ENCODE measurements at regions not wholly inside any gene's neighbourhood (a gene's known extent, or its start where the extent isn't known, plus 50 kb on each side); places are given as distances from the start of the nearest gene placed in this dataset.
"Not testable (repeated sequence)": the region's sequence is repeated elsewhere in the genome, so short reads cannot be mapped to it uniquely, and the experiment has no call there.

- no peak for DNase-seq (ENCODE audit: low read depth in 2 of 3, low spot score in 2 of 3)
Measured at GRCh38 chr3:124306665-124307064, 314.7 kb upstream of the ROPN1 start.

DNA sequence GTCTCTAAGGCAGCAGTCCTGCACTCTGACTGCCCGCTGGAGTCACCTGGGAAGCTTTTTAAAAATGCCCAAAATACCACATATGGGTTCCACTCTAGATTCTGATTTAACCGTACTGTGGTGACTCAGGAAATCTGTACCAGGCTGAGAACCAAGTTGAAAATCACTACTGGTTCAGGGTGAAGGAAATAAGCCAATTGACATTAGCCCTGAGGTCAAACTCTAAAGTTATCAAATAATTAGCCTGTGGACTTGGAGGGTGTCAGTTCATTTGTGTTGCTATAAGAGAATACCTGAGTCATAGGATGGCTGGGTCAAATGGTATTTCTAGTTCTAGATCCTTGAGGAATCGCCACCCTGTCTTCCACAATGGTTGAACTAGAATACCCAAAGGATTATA is 321.7 kb upstream of the ROPN1 start:
- DNase-seq (ENCODE audit: low read depth in 2 of 3, low spot score in 2 of 3) = no peak

DNA sequence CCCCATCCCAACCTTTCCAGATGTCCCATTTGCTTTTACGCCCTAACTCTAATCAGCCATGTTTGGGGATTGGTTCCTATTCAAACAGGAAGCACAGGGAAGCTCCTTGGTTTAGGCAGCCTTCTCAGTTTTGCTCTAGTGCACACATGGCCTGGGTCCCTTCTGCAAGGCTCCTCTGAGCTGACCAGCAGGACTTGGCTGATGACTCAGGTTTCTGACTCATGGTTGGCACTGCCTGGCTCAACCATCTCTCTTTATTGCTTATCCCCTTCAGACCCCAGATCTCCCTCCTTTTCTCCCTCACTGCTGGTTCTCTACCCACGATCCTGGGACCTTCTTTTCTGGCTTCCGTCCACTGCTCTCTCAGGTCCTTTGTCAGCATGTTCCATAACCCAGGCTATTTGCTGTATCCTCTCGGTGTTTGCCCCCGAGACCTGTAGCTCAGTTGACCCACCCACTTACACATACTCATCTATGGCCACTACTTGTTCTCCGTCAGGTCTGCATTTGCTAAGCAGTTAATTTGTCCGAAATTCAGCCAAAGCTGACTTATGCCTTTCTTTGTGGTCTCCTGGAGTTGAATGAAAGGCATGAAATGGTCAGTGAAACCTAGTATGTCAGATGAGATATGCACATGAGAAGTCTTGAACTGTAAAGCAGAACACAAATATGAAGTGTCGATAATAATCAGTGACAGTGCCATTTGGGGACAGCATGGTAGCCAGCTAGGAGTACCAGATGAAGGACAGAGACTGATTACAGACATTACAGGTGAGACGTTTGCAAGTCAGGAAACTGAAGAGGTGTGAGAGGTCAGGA is 323.5 kb upstream of the ROPN1 start:
- no peak for DNase-seq (ENCODE audit: low read depth in 2 of 3, low spot score in 2 of 3)

DNA sequence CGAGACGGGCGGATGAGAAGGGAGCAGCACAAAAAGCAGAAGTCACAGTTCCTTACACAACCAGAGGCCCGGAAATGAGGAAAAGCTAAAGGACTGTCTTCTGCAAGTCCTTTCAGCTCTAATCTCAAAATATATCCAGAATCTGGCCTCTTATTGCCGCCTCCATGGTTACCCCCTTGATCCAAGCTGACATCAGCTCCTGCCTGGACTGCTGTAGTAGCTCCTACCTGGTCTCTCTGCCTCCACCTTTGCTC is 324.0 kb upstream of the ROPN1 start:
- DNase-seq (ENCODE audit: low read depth in 2 of 3, low spot score in 2 of 3) = no peak

DNA sequence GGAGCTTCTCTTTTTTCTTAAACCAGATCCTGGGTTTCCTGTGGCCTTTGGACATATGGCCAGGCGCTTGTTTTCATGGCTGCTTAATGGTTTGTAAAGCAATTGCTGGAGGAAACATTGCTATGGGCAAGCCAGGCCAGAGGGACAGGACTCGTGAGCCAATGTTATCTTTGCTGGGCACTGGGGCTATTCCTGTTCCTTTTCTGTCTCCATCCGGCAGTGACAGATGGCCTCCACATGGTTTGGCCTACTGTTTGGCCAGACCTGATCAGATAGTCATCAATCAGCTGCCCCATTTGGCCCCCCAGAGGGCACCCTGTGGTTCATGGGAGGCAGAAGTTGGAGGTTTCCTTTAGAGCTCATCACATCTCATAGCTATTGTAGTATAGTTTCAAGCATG is 326.1 kb upstream of the ROPN1 start:
- no peak for DNase-seq (ENCODE audit: low read depth in 2 of 3, low spot score in 2 of 3)

GRCh38 chr3:124318656-124319055 is 326.7 kb upstream of the ROPN1 start:
- no peak for DNase-seq (ENCODE audit: low read depth in 2 of 3, low spot score in 2 of 3)

- DNase-seq (ENCODE audit: low read depth in 2 of 3, low spot score in 2 of 3) = no peak
Measured at GRCh38 chr3:124320976-124321375, 329.1 kb upstream of the ROPN1 start.

DNA sequence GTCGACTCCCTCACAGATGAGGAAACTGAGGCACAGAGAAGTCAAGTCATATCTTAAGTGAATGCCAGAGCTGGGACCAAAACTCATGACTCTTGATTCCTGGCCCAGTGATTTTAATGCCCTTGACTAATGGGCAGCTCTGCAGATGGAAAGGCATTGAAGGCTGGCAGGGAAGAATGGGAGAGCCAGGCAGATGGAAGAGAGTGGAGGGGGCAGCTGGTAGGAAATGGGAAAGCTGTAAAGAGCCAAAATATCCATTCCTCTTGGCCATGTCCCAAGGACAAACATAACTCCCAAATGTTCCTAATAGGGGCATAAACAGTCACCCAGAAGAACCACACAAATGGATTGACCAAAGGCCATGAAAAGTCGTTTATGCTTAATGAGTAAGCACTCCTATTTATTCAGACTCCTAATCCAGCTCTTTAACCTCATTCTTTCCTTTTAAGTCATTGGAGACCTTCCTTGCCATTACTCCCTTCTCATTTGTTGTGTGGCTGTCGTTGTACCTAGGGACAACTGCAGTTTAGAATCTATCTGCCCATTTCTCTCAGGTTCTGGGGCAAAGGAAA is 330.5 kb upstream of the ROPN1 start:
- DNase-seq (ENCODE audit: low read depth in 2 of 3, low spot score in 2 of 3) = no peak

- no peak for DNase-seq (ENCODE audit: low read depth in 2 of 3, low spot score in 2 of 3)
Measured at GRCh38 chr3:124322966-124323365, 331.0 kb upstream of the ROPN1 start.

GRCh38 chr3:124325248-124325647 is 333.3 kb upstream of the ROPN1 start:
- no peak for DNase-seq (ENCODE audit: low read depth in 2 of 3, low spot score in 2 of 3)

DNA sequence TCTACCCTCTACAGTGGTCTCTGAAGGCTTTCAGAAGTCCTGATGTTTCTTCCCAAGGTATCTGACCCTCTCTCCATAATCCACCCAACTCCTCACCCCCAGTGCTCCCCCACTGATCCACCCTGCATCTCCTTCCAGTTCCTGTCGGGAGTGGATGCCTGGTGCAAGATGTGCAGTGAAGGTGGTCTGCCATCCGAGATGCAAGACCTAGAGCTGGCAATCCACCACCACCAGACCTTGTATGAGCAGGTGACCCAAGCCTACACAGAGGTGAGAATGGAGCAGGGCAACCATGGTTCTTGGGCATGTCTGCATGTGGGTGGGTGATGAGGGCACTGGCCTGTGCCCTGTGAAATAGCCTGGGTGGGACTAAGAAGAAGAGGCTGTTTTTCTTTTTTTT is 337.8 kb upstream of the ROPN1 start:
- DNase-seq (ENCODE audit: low read depth in 2 of 3, low spot score in 2 of 3) = no peak

- DNase-seq (ENCODE audit: low read depth in 2 of 3, low spot score in 2 of 3) = no peak
Measured at GRCh38 chr3:124333931-124334640, 342.2 kb upstream of the ROPN1 start.

DNA sequence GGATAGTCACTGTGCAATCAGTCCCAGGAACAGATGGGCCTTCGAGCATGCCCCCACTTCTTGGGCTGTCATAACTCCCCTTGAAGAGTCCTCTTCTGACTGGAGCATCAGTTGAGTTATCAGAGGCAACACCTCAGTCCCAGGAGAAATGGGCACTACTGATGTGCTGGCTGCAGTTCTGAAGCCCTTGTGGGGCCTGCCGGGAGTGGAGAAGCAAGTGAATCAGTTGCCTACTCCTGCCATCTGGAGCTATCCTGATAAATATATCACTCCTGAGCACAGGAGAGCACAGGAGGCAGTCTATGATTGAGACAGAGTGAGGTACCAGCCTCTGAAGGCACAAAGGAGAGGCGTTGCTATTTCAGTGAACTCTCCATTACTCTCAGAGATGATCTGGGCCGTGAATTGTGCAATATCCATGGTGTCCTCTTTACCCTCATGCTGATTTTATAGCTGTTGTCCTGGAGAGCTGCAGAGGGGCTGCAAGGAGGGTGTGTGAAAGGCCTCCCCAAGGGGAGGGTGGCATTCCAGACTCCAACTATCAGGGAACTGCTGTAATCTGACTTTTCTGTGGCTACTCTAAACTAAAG is 344.2 kb upstream of the ROPN1 start:
- no peak for DNase-seq (ENCODE audit: low read depth in 2 of 3, low spot score in 2 of 3)

- DNase-seq (ENCODE audit: low read depth in 2 of 3, low spot score in 2 of 3) = no peak
Measured at GRCh38 chr3:124345845-124346244, 353.9 kb upstream of the ROPN1 start.

- no peak for DNase-seq (ENCODE audit: low read depth in 2 of 3, low spot score in 2 of 3)
Measured at GRCh38 chr3:124346487-124346886, 354.6 kb upstream of the ROPN1 start.

- DNase-seq (ENCODE audit: low read depth in 2 of 3, low spot score in 2 of 3) = no peak
Measured at GRCh38 chr3:124347418-124347817, 355.5 kb upstream of the ROPN1 start.

GRCh38 chr3:124348555-124348954 is 356.6 kb upstream of the ROPN1 start:
- DNase-seq (ENCODE audit: low read depth in 2 of 3, low spot score in 2 of 3) = not testable (repeated sequence)

GRCh38 chr3:124351430-124352148 is 359.7 kb upstream of the ROPN1 start:
- DNase-seq (ENCODE audit: low read depth in 2 of 3, low spot score in 2 of 3) = no peak

- DNase-seq (ENCODE audit: low read depth in 2 of 3, low spot score in 2 of 3) = no peak
Measured at GRCh38 chr3:124352149-124352539, 360.2 kb upstream of the ROPN1 start.

DNA sequence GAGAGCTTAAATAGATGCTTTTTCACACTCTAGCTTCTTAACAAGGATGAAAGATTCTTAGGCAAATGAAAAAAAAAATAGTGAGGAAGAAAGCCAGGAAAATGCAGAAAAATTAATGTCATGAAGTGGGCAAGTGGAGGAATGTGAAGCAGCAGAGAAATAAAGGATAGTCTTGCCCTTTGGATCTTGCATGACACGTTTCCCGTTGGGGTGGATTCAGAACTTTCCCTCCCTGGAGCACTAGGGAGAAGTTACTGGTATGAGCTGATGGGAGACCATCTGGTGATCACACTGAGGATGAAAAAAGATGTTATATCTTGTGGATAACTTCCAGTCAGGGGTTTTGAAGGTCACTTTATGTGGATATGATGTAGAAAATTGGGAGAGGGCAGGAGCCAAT is 361.8 kb upstream of the ROPN1 start:
- no peak for DNase-seq (ENCODE audit: low read depth in 2 of 3, low spot score in 2 of 3)

DNA sequence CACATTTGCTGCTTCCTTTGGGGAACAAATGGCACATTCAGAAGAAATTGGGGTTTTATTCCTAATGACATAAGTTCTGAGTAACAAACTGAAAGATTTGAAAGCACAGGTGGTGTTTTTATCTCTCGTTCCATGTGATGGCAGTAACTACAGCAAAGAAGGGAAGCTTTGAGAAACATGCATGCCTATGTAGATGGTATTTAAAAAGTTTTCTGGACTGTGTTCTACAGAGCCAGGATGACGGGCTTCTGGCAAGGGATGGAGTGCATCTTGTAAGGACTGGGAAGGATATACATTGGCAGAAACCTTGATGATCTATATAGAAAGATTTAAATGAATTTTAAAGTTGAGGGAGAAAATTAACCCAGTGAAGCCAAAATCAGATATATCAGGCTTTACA is 362.2 kb upstream of the ROPN1 start:
- DNase-seq (ENCODE audit: low read depth in 2 of 3, low spot score in 2 of 3) = no peak

DNA sequence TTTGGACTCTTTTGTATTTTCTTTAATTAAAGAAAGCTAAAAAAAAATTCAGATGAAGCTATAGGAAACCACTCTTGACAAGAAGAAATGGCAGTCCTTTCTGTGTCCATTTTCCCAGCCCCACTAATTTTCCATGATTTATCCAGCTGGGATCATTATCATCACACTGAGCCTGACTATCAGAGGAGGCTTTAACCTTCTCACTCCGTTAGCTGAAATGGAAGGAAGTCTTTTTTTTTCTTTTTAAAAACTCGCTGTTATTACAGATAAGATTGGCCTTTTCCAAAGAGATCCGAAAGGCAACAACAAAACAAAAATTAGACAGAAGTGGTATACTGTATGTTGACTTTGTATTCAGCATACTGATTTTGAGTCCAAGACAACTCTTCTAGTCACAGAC is 366.2 kb upstream of the ROPN1 start:
- no peak for DNase-seq (ENCODE audit: low read depth in 2 of 3, low spot score in 2 of 3)

All from activated CD8-positive, alpha-beta memory T cell treated with anti-CD3 and anti-CD28 coated beads for 48 hours (primary cell).